OCI-LY7 (cell line): ENCODE measurements at regions not wholly inside any gene's neighbourhood (a gene's known extent, or its start where the extent isn't known, plus 50 kb on each side); places are given as distances from the start of the nearest gene placed in this dataset.

Experiments
- CTCF ChIP-seq: fragments of 200-600 bp; sonication (generic); conservative IDR thresholded peaks from 2 replicates; pipeline ENCODE4 v1.5.1; 2014; ENCODE audit warnings: mild to moderate bottlenecking, antibody characterized with exemption, low read length, moderate library complexity, mixed read lengths
- EZH2phosphoT487 ChIP-seq: fragments of 200-600 bp; sonication (generic); IDR thresholded peaks from 2 replicates; pipeline ENCODE4 v1.6.1; 2018; ENCODE audit warnings: low read depth, borderline replicate concordance, mild to moderate bottlenecking, mixed run types, antibody characterized with exemption, low read length, moderate library complexity, mixed read lengths

- TF ChIP-seq CTCF (no peak), EZH2phosphoT487 (no peak)
Observed at GRCh38 chr5:18967637-18968036, 1020.4 kb downstream of the CDH18 start.
